HEK293T (cell line): ENCODE measurements at regions not wholly inside any gene's neighbourhood (a gene's known extent, or its start where the extent isn't known, plus 50 kb on each side); places are given as distances from the start of the nearest gene placed in this dataset.

ENCODE experiments used
- FOXA1 ChIP-seq: fragments of 450-650 bp; IDR thresholded peaks from 2 replicates; pipeline ENCODE4 v1.6.1; 2016; ENCODE audit warnings: mild to moderate bottlenecking
- FOXK2 ChIP-seq: fragments of 450-650 bp; IDR thresholded peaks from 2 replicates; pipeline ENCODE4 v1.6.1; 2016; ENCODE audit warnings: mild to moderate bottlenecking
- FOXM1 ChIP-seq: fragments of 450-650 bp; IDR thresholded peaks from 2 replicates; pipeline ENCODE4 v1.6.1; 2017; ENCODE audit warnings: mild to moderate bottlenecking, borderline replicate concordance
- SUZ12 ChIP-seq: fragments of 450-650 bp; IDR thresholded peaks from 2 replicates; pipeline ENCODE4 v1.6.1; 2016; ENCODE audit warnings: mild to moderate bottlenecking

DNA sequence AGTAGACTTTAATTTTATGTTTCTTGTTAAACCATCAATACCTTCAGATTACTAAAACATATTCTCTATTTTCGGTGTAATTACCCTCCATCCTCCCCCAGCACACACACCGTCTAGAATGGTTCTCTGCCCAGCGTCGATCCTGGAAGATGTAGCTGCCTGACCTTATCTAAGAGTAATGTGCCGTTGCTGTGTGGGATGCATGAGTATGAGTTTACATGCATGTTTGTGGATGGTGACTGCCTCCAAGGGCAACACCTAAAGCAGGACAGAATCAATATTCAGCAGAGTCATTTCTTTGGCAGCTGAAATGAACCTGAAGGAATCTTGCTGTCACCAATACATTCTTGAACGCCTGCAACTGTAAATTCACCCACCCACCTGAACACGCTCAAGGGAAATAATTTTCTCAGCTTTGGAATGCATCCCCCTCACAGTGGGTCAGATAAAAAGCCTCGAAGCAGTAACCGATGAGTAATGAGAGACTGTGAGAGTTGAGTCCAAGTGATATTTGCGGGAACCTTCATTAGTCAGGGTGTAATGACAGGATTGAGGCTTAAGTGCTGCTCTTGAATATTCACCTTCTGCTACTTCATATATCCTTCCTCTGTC, 155.8 kb upstream of the RND3 start:
- TF ChIP-seq FOXK2 (no peak), FOXM1 (no peak), SUZ12 (no peak), FOXA1 (no peak)
